NCI-H2196 (cell line): ENCODE measurements at regions not wholly inside any gene's neighbourhood (a gene's known extent, or its start where the extent isn't known, plus 50 kb on each side); places are given as distances from the start of the nearest gene placed in this dataset.

ENCODE experiments used
- DNase-seq: peaks from one replicate; lab custom pipeline; 2025; ENCODE audit not compliant: unreplicated experiment; lab: John Stamatoyannopoulos, UW

DNA sequence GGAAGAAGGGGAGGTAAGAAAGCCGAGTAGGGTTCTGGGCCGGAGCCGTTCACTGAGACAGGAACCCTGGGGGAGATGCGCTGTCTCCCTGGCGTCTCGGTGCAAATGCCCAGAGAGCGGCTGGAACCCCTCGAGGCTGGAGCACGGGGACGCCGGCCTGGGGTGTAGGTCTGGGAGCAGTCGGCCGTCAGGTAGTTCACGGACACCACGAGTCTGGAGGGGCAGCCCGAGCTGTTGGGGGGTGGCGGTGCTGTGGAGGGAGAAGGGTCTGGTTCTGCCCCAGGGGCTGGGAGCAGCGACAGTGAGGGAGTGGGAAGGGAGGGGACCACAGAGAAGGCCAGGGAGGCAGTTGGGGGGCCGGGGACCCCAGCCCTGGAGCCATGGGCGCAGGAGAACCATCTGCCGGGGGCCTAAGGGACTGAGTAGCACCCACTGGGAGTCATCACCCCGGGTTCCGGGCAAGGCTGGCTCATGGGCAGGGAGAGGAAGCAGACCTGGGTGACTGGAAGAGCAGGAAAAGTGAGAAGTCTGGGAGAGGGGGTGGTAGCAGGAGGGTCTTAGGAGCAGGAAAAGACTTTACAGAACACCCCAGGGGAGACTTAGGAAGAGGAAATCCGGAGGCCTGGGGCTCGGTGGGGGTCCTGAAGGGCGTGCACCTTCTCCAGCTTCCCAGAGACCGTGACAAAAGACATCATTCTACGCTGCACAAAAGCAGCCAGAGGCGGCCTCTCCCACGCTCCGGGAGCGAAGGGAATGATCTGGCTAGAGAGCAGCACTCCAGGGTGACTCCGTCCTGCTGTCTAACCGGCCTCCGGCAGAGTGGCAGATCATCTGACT, 173.1 kb upstream of the SOX1 start:
- DNase-seq = no peak

DNA sequence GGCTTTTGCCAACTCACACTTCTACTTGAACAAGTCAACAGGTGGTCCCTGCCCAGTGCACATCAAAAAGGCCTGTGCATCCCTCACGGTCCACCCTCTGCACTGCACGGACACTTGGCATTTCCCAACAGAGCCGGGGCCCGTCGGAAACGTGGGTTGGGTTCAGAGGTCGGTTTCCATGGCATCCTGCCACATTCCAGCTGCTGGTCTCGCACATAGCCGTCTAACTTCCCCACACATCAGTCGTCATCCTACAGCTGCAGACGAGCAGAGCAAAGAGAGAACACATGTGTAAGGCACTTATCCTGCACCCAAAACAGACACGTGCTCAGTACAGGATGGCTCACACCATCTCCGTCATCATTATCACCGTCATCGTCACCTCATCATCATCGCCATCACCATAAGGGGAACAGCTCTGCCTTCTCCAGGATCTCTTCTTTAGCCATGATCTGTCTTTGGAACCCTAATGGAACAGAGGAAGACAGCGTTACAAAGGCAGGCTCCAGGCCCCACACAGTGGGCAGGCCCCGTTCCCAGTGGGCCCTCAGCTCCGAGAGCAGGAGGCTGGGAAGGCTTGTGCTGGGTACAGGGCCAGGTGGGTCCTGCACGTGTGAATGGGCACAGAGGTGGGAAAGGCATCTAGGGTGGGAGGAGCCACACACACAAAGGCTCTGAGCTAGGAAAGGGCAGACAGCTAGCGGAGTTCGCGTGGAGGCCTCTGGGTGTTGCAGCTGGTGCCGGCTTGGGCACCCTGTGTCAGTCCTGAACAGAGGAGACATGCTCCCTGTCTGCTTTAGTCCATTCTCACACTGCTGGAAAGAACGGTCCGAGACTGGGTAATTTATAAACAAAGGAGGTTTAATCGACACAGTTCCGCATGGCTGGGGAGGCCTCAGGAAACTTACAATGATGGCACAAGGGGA, 170.8 kb upstream of the SOX1 start:
- DNase-seq = no peak

DNA sequence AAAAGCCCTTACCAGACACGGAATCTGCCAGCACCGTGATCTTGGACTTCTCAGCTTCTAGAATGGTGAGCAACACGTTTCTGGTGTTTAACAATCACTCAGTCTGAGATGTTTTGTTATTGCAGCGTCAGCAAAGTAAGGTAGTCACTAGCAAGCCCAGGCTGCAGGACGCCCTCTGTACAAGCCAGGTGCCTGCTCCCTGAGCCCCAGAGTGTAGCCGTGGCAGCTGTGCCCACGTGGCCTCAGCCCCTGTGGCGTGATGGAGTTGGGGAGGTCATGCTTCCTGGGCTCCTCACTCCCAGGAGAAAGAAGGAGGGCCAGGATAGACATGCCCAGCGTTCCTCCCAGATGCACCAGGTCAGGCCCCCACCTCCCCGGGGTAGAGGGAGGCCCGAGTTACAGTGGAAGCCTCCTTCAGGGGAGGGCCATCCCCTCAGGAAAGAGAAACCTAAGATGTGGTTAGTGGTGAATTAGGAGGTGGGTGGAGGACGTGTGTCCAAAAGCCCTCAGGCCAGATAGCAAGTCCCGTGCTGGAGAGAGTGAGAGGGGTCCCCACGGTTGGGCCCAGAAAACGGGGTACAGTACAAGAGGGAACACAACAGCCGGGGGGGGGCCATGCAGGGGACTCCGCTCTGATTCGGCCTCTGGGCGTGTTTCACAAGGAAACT, 169.6 kb upstream of the SOX1 start:
- DNase-seq = no peak

DNA sequence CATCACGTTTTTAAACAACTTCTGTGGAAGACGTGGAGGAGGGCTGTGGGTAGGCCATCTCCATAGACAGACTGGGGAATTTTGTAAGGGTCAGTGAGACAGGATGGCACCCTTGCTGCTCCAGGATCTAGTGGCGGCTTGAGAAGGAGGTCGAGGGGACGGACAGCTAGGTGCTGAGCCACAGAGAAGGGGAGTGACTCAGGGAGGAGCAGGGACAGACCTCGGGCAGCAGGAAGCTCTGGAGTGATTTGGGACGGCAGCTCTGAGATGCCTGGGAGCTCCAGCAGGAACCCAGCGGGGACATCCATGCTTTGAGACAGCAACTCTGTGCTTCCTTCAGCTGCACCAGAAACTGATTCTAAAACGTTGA, 169.1 kb upstream of the SOX1 start:
- no peak for DNase-seq

DNA sequence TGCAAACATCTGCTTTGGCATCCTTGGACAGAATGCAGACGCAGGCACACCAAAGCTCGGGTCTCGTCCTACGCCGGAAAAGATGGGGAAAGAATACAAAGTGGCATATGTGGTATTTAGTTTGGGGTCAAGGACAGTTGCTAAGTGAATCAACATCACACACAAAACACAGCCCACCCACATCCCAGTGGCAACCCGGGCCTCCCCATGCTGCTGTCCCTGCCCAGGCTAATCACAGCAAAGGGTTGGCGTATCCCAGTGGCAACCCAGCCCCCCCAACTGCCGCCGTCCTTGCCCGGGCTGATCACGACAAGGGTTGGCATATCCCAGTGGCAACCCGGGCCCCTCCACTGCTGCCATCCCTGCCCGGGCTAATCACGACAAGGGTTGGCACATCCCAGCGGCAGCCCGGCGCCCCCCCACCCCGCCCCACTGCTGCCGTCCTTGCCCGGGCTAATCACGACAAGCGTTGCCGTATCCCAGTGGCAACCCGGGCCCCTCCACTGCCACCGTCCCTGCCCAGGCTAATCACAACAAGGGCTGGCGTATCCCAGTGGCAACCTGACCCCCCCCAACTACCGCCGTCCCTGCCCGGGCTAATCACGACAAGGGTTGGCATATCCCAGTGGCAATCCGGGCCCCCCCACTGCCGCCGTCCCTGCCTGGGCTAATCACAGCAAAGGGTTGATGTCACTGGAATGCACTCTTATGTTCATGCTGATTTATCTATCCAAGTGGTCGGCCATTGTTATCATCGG, 167.8 kb upstream of the SOX1 start:
- no peak for DNase-seq

DNA sequence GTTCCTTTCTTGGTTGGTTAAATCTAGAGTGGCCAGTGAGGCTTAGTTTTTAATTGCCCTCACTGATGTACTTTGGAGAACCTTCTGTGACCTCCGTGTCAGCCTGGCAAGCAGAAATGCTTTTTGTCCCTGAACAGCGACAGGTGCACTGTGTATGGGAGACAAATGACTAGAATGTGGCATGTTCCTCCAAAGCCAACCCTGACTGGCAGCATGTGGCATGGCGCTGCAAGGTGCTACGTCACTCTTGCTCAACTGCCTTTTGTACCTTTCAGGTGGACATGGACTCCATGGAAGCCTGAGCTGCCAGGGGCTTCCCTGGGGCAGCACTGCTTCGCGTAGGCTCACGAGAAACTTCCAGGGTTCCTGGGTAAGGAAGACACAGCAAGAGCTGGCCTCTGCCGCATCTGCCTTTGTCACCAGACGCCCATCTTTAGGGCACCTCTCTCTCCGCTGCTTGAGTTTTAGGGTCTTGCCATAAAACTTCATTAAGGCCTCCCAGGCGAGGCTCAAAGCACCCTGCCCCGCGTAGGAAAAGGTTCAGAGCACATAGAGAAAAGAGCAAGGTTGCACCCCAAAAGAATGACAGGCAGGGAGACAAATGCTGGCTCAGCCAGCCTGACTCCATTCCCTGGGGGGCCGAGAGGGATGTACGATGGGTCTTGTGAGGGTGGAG, 167.1 kb upstream of the SOX1 start:
- DNase-seq = no peak

DNA sequence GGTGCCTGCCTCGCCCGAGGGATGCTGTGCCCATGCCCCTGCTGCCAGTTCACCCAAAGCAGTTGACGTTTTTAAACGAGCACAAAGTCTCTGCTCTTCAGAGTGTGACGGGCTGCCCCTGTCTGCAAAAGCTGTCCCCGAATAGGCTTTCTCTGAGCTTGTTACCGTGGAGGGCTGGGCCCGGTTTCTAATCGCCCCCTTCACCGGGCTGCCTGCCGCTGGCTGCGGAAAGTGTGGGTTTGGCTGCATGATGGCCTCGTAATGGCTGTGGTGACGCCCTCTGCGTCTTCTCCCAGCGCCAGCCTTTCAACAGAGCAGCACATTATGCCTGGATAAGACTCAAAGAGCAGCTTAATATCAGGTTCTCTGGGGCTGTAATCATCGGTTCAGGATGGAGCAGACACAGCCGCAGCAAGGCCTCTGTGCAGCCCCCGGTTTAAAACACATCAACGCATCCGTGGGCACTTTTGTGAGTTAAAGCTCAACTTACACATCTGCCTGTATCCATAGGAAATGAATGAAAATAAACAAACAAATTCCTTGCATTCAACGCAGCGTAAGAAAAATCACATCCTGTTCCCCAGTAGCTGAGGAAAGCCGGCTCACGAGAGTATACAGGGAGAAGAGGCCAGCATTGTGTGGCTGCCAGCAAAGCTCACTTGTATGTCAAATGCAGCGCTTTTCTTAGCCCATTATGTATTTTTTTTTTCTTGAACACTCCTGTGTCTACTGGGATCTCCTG, 166.4 kb upstream of the SOX1 start:
- DNase-seq = no peak

DNA sequence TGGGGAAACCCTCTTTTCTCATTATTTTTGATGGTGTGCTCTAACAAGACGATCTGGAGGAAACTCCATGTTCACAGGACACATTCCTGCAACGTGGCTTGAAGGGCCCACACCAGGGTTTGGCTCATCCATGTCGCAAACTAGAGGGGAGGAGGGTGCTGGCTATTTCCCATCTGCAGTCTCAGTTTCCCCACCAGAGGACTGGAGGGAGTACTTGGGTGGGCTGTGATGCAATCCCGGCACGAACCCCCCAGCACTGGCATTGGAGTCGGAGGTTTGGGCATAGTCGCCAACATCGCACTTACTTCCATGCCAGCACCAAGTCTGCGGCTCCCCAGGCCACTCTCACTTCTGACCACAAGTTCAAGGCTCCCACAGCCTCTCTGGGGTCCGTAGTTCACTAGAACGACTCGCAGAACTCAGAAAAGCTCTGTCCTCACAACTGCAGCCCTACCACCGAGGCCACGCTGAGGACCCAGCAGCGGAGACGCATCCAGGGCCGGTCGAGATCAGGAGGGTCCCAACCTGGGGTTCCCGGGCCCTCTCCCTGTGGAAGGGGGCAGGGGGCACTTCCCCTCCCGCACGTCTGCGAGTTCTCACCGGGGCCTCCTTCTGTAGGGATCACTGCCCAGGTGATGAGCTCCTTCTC, 165.6 kb upstream of the SOX1 start:
- DNase-seq = no peak

DNA sequence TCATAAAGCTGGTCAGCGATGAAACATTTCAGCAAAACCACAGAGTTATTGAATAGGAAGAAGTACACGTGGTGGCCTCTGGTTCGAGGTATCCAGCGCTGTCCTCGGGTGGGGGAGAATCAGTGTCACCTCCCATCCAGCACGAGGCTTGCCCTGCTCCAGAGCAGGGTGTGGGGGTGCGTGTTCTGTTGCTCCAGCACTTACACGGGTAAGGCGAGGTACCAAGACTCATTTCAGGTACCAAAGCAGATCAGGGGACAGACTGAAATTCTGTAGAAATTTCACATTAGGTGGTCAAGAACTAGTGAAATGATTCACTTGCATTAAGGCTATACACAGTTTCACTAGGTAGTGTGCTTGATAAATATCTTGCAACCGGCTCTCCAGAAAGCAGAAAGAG, 164.2 kb upstream of the SOX1 start:
- DNase-seq = no peak

DNA sequence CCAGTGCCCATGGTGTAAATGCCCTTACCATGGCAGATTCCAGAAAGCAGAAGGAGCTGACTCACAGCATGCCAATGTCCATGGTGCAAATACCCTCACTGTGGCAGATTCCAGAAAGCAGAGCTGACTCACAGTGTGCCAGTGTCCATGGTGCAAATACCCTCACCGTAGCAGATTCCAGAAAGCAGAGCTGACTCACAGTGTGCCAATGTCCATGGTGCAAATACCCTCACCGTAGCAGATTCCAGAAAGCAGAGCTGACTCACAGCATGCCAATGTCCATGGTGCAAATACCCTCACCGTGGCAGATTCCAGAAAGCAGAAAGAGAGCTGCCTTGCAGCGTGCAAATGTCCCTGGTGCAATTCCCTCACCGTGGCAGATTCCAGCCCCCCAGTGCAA, 163.8 kb upstream of the SOX1 start:
- DNase-seq = no peak

DNA sequence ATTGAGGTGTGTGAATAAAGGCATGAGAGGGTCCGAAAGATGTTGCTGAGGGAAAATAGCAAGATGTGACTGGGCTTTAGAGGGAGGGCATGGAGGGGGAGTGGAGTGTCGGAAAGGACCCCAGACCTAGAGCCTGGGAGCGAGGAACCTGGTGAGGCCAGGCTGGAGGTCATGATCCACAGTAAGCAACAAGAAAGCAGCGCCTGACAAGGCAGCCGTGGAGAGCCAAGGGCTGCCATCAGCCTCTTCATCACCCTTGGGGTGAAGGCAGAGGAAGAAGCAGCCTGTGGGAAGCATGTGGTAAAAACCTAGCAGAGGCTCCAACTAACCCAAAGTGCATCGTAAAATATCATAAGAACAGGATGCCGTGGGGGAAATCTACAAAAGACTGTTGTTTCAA, 162.8 kb upstream of the SOX1 start:
- no peak for DNase-seq

DNA sequence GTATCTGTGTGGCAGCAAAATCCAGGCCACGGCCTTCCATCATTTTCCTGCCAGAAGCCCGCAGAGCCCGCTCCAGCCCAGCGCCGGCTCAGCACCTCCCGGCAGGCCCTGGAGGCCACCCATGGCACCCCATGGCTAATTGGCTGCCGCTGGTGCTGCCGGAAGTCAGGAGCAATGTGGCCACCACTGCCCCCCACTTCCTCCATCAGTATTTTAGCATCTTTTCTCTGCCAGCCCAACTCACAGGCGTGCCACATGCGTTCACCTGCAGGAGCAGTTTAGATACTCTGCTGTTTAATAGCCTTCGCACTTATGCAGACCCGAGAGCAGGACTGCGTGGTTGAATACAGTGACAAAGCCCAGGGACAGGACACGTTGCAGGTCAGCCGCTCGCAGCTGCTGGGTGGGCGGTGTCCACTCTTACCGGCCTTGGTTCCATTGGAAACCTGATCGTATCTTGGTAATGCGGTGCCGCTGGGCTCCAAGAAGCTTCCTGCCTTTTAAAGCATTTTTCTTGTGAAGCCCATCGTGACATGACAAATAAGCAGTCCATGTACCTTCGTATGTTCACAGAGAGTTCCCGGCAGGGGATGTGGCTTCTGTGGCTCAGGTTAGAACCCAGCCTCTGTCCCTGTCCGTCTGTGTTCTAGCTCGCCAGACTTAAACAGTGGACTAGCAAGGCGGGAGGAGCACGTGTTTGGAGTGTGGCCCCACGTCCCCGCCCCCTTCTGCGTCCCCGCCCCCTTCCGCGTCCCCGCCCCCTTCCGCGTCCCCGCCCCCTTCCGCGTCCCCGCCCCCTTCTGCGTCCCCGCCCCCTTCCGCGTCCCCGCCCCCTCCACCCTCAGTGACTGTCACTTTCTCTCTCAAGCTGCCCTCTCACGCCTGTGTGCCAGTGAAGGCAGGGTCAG, 162.0 kb upstream of the SOX1 start:
- DNase-seq = no peak

DNA sequence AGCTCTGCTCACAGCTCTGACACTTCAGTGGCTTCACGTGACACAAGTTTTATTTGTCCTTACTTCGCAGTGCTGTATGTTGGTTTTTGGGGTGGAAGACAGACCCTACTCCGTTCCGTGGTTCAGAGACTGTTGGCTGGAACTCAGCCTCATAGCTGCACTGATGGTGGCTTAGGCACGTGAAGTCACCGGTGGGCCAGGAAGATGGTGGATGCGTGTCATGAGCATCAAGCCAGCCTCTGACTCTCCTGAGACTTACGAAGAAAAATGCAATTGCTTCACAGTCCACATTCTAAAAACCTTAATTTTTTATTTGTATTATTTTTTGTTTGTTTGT, 161.4 kb upstream of the SOX1 start:
- no peak for DNase-seq

DNA sequence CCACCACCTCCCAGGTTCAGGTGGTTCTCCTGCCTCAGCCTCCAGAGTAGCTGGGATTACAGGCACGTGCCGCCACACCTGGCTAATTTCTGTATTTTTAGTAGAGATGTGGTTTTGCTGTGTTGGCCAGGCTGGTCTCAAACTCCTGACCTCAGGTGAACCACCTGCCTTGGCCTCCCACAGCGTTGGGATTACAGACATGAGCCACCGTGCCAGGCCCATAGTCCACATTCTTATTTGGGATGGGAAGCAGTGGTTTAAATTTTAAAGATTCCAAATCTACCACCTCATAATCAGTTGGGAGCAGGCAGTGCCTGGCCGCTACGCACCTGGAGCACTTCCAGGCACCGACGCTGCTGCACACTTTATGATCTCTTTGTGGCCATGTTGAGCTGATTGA, 160.6 kb upstream of the SOX1 start:
- DNase-seq = no peak

DNA sequence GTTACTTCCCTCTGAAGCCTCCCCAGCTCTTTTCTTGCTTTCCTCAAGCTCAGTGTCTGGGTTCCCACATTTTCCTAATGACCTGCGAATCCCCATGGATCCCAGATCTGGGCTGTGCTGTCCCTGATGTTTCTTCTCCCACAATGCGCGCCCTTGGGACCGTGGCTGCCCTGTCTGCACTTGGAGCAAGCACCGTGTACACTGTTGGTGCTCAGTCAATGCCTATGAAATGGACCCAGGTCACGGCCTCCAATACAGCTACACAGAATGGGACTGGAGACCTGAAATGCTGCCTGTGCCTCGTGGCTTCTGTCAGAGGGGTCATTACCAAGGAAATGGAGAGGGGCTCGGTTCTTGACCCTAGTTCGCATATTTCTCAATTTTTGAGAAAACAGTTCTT, 160.1 kb upstream of the SOX1 start:
- DNase-seq = no peak

DNA sequence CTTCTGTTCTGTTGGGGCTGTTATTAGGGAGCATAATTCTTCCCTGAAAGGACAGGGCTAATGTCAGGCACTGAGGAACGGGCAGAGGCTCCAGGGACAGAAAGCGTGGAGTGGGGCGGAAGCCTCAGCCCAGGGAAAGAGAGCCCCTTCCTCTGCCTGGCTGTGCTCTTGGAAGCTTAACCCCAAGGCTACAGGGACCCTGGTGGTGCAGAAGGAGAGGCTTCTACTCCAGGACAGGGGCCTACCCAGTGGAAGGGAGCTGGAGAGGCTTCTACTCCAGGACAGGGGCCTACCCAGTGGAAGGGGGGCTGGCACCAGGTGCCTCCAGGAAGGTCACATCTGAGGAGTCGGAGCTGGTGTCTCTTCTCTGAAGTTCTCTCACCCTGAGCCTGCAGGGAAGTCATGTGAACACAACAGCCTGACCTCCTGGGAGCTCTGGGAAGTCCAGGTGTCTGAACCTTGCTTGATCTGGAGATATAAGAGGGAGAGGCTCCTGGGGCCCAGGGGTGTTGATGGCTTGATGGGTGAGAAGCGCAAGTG, 159.5 kb upstream of the SOX1 start:
- no peak for DNase-seq

DNA sequence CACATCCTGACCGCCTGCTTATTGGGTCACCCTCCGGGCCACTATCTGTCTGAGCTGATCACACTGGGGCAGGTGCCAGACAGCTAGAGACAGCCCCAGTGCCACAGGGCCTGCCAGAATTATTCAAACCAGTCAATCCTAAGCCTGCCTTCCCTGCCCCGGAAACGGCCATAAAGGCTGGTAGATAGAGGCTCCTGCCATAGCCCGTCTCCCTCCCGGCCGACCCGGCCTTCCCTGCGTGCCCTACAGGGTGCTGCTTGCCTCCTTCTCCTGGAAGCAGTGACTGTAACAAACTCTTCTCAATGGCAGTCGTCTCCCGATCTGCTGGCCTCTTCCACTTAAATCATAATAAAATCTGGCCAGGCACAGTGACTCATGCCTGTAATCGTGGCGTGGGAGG, 158.6 kb upstream of the SOX1 start:
- DNase-seq = no peak

DNA sequence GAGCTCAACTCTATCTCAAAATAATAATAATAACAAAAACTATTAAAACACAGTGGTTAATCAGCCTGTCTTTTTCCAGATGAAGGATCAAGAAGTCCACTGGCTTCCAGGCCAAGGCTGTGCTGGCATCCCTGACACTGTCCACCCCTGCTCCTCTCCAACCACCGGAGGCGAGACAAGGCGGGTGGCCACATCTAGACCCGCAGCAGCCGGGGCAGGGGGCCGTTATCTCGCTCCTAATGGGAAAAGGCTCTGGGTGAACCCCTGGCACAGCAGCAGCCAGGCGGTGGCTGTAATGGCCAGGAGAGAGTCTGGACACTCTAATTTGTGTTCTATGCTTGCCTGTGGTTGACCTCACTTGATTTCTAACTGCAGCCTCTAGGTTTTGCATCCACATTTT, 158.0 kb upstream of the SOX1 start:
- no peak for DNase-seq
